Stimulated activated CD8-positive, alpha-beta memory T cell treated with anti-CD3 and anti-CD28 coated beads, Interleukin-15, amount 100 ng/mL, for 24 hours (primary cell): ENCODE measurements at regions not wholly inside any gene's neighbourhood (a gene's known extent, or its start where the extent isn't known, plus 50 kb on each side); places are given as distances from the start of the nearest gene placed in this dataset.
"Not testable (repeated sequence)": the region's sequence is repeated elsewhere in the genome, so short reads cannot be mapped to it uniquely, and the experiment has no call there.

Experiments used
- DNase-seq: peaks from one replicate; pipeline ENCODE4 v3.0.0-alpha.2; 2020; ENCODE audit warnings: low read depth

DNA sequence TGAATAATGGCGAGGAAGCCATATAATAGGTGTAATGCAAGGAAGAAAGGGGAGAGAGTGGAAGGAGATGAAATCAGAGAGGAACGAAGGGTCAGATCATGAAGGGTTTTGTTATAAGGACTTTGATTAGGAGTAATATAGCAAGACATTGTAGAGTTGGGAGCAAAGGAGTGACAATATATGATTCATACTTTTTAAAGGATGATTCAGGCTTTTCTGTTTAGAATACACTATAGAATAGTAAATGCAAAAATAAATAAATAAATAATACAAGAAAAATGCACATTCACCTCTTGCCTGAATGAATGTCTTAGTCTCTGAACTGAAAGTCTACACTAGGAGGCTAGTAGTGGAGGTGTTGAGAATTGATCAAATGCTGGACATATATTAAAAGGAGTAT, 1524.4 kb upstream of the AGA start:
- no peak for DNase-seq

GRCh38 chr4:178970433-178971140, 1528.3 kb upstream of the AGA start:
- no peak for DNase-seq

- no peak for DNase-seq
These were observed 1534.6 kb upstream of the AGA start for GRCh38 chr4:178976861-178977260.

GRCh38 chr4:178993306-178993705, 1551.1 kb upstream of the AGA start:
- no peak for DNase-seq

DNA sequence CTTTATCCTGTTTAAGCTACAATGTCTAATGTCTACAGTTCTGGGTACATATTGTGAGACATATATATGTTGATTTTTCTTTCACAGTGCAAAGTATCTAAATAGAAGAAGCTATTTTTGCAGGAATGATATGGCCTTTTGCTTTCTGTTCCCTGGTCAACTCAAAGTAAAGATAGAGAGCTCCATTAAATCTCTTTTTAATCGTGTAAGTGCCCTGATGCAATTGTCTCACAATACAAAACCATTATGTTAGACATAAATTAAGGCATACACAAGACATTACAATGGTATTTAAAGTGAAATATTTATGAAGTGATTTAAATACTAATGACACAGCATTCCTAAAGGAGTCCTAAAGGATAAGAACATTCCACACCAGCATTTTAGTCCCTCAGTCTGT, 1559.7 kb upstream of the AGA start:
- DNase-seq: no peak

DNA sequence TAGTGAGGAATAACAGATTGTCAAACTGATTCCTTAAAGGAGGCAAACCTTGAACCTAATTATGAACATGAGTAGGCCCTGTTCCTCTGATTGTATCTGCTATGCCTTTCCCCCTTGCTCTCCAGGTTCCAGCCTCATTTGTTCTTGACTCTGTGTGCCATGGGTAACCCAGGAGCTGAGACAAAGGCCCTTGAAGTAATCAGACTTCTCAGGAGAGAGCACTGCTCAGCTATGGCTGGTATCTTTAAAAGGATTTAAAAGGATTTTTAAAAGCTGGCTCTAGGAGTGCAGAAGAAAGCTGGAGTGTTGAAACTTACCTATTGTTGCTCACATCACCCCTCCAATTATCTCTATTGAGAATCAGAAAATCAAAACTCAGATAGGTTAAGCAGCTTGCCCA, 1565.5 kb upstream of the AGA start:
- no peak for DNase-seq

- no peak for DNase-seq
These were observed 1575.3 kb upstream of the AGA start for GRCh38 chr4:179017581-179017980.

GRCh38 chr4:179027569-179027968, 1585.3 kb upstream of the AGA start:
- DNase-seq: no peak

- no peak for DNase-seq
These were observed 1586.1 kb upstream of the AGA start for GRCh38 chr4:179028321-179028720.

- DNase-seq: no peak
These were observed 1587.4 kb upstream of the AGA start for GRCh38 chr4:179029683-179030082.

- no peak for DNase-seq
These were observed 1598.0 kb upstream of the AGA start for GRCh38 chr4:179040259-179040658.

GRCh38 chr4:179048839-179049453, 1606.7 kb upstream of the AGA start:
- DNase-seq: no peak

DNA sequence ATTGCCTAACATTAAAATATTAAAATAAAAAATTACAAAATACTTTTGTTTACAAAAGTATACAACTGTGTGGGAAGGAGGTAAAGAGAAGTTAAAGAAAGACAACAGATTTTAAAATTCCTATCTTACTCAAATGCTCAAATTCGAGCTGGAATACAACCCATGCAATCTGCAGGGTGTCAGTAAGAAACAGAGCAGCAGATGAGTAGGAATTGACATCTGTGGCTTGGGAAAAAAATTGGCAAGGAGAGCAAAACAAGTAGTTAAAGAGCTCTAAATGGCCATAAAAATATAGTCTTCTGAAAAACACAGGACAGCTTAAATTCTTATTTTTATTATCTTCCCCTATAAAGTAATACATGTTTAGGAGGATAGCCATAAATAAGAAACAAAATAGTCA, 1609.0 kb upstream of the AGA start:
- DNase-seq: no peak

- DNase-seq: no peak
These were observed 1617.2 kb upstream of the AGA start for GRCh38 chr4:179059396-179059795.

DNA sequence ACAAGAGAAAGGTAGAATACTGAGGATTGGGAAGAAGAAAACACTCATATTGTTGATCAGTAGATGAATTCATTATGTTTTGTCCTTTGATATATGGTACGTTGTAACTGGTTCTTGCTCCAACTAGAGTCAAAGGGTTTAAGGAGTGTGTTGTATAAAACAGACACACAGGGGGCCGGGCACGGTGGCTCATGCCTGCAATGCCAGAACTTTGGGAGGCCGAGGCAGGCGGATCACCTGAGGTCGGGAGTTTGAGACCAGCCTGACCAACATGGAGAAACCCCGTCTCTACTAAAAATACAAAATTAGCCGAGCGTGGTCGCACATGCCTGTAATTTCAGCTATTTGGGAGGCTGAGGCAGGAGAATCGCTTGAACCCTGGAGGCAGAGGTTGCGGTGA, 1624.0 kb upstream of the AGA start:
- not testable (repeated sequence) for DNase-seq

- DNase-seq: no peak
These were observed 1628.9 kb upstream of the AGA start for GRCh38 chr4:179071131-179071530.

DNA sequence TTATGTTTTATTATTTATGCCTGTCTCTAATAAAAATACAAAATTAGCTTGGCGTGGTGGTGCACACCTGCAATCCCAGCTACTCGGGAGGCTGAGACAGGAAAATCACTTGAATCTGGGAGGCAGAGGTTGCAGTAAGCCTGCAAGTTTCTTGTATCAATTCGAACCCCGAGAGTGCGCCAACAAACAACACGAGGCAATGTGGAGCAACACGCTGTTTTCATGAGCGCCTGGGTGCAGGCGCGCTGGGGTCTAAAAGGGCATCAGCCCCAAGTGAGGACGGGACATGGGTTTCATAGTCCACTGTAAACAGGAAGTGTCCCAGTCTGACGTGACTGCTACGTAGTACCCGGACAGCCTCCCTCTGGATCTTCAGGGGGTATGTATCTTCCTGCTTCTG, 1634.6 kb upstream of the AGA start:
- DNase-seq: no peak

DNA sequence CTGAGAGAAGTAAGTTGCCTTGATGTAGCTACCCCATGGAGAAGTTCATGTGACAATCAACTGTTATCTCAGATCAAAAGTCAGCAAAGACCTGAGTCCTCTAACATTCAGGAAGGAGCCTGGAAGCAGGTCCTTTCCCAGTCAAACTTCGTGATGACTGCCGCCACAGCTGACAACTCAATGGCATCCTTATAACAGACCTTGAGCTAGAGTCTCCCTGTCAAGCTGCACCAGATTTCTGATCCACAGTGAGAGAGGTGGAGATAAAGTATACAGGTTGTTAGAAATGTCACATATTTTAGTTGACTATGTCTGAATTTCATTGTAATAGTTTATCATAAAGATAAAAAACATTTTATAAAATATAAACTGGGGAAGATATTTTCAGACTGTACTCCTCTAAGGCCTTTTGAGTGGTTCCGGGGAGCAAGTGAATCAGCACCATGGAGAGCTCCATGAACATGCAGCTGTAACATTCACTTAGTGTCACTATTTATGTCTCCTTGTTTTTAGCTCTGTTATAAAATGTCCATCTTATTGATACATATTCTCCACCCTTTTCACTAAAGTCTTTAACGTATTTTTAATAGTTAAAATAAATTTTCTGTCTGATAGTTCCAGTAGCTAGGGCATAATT, 1653.5 kb upstream of the AGA start:
- no peak for DNase-seq

DNA sequence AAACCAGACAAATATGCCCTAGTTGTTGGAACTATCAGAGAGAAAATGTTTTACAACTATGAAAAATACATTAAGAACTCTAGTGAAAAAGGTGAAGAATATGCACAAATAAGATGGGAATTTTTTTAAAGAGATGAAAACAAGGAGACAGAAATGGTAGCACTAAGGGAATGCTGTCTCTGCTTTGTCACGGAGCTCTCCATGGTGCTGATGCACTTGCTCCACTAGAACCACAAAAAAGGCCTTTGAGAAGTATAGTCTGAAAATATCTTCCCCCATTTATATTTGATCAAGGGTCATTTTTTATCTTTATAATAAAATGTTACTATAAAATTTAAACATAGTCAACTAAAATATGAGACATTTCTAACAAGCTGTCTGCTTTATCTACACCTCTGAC, 1655.5 kb upstream of the AGA start:
- no peak for DNase-seq

- DNase-seq: no peak
These were observed 1668.1 kb upstream of the AGA start for GRCh38 chr4:179110356-179110755.

DNA sequence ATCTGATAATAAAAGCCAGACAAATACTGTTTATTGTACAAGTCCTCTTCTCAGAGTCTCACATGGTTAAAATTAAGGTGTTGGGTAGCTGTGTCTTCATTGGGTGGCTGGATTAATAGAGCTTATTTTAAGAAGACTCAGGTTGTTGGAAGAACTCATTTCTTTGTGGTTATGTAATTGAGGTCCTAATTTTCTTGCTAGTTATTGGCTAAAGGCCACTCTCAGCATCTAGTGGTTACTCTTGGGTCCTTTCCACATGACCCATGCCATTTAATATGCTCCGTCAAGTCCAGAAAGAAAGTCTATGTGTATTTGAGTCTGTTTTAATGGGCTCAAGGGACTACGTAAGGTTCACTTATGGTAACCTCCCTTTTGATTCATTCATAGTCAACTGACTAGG, 1668.6 kb upstream of the AGA start:
- no peak for DNase-seq

DNA sequence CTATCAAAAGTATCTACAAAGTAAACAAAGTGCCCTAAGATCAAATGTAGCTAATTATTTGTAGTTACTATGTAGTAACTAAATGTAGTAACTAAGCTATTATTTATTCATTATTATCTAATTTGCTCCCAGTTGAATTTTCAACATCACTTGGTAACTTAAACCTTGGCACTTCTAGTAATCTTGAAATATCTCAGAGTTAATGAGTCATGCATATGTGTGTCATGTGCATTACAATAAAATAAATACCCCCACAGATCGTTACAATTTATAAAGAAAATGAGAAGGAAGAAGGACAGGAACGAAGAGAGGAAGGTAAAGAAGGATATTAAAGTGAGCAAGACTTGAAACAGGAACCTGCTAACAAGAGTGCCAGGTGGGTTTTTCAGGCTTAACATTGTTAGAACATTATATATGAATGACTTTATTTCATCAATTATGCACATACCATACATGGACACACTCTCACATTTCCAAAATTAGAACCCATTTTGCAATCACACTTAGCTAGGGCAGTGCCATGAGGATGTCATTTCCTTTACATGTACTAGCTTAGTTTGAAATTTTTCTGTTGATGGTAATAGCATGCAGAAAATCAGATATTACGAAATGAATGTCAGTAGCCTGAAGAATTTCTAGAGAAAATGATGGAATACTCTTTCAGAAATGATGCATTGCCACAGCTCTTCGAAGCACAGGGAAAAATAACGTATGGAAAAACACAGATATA, 1670.4 kb upstream of the AGA start:
- no peak for DNase-seq

- no peak for DNase-seq
These were observed 1672.4 kb upstream of the AGA start for GRCh38 chr4:179114615-179115014.
